HG02642 (cell line): ENCODE measurements at regions not wholly inside any gene's neighbourhood (a gene's known extent, or its start where the extent isn't known, plus 50 kb on each side); places are given as distances from the start of the nearest gene placed in this dataset.

Experiments
- ATAC-seq: cut with Tn5 transposase; IDR thresholded peaks from one replicate; pipeline ENCODE4 v1.9.1; 2021; ENCODE audit warnings: mild to moderate bottlenecking; ENCODE audit not compliant: unreplicated experiment, poor library complexity

DNA sequence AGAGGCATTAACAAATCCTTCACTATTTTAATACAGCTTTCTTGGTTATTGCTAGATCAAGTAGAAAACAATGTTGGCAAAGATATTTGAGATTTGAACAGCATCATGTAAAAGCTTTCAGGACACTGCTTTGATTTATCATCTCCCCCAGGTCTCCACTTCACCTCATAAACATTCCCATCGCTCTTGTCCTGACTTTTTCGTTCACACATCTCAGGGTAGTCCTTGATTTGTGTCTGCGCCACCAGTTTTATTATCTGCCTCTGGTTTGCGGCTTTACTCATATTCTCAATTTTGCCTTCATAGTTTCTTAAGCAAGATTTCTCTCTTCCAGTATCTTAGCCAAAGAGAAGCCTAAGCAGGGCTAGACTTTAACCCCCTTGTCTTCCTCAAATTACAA is 63.5 kb upstream of the ROR1 start:
- ATAC-seq: no peak

DNA sequence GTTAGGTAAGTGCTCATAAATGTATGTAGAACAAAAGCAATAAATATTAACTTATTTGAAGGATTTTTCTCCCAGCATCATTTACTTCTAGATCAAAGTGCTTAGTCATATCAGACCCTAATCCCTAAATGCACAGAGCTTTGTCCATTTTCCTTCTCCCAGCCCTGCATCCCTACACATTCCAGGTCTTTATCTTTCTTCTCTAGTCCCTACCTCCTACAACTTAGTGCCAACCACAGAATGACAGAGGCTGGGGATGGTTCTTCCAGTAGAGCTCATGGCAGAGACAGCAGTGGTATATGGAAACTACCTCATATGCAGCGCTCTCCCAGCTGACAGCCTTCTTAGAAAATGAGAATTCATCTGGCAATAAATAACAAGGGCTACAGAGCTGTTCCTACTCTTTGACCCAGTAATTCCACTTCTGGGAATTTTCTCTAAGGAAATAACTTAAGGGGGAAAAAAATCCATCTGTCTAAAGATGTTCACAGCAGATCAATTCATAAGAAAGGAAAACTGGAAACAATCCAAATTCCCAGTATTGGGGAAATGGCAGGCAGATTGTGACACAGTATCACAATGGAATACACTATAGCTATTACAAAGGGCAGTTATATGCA is 62.9 kb upstream of the ROR1 start:
- ATAC-seq: no peak

DNA sequence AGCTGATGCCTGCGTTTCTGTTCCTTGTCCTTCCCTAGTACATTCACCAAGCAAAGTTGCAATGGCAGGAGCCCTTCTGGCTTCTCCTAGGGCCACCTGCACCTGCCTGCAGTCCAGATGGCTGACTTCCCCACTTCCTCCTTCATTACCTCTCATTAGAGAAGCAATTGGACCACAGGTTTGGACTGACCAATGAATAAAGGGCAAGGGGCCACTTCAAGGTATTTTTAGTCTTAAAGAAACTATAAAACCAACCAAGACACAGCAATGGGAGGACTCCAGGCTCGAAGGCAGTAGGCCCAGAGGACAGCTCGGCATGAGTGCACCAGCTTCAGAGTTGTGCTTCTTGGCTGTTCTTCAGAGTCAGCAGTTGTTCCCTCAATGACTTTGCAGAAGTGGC is 60.8 kb upstream of the ROR1 start:
- ATAC-seq: no peak

- peak; percentile 73 for ATAC-seq
Observed at GRCh38 chr1:63713627-63714481, 60.0 kb upstream of the ROR1 start.

- no peak for ATAC-seq
Observed at GRCh38 chr1:63714482-63714760, 59.4 kb upstream of the ROR1 start.

DNA sequence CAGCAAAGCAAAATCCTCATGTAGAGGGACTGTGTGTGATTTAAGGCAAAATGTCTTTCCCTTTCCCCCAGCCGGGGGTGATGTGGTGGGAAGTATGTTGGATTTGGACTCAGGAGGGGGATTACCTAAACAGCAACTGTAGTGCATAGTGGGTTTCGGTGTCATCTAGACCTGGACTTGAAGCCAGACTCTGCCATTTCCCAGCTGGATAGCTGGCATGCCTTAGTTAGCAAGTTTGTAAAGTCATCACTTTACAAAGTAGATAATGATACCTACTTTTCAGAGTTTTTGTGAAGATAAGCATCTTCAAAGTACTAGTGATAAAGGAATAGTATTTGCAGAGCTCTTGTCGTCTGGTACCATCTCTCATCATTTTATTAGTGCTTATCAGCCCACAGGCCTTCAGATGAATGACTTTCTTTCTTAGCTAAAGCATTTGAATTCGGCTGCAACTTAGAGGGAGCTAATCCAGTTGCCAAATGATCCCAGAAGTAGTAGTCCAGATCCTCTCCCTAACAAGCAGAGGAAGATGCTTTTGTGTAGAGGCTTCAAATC is 56.2 kb upstream of the ROR1 start:
- ATAC-seq: no peak

GRCh38 chr1:63718541-63718970 is 55.3 kb upstream of the ROR1 start:
- ATAC-seq: no peak

DNA sequence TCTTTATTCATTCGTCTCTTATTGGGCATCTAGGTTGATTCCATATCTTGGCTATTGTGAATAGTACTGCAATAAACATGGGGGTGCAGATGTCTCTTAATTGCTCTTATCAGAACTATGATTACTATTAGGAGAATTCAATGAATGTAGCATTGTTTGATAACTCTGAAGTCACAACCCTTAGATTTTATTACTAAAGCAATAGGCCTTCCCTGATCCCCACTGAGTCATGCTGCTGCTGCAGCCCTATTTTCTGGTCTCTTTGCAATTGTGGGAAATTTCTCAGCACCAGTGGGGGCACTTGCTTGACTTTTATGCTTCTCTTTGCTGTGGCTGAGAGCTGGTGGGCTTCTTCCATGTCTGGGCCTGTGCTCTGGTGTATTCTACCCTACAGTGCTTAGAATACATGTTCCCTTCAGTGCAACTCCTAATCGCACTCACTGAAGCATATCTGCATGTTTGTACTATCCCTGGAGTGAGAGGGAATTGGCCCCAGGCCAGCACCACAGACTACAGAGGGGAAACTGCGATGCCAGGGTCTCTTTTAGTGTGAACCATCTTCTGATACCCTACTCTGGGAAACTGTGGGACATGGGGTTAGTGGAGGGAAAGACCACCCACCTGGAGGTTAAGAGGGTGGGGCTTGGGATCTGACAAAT is 52.2 kb upstream of the ROR1 start:
- ATAC-seq: no peak

DNA sequence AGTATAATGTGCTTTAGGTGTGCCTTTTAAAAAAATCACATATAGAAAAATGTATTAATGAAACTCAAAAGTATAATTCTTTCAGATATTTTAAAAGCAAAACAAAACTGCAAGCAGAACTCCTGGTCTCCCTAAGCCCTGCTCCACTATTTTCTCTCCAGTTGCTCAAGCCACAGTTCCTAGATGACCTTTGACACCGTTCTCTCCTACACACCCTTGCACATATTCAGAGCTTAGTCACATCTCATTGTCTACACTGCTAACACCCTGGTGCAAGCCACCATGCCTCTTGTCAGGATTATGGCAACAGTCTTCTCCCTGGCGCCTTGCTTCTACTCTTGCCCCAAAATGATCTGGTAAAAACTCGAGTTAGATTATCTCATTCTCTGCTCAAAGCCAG is 50.2 kb upstream of the ROR1 start:
- ATAC-seq: no peak
